Gastroesophageal sphincter (tissue), 3 donors: ENCODE measurements at regions not wholly inside any gene's neighbourhood (a gene's known extent, or its start where the extent isn't known, plus 50 kb on each side); places are given as distances from the start of the nearest gene placed in this dataset.

ENCODE experiments used
- CTCF ChIP-seq, 4 experiments: fragments of 200-600 bp in 2 of 4; fragments of 450-650 bp in 2 of 4; sonication (generic) in 1 of 4; IDR thresholded peaks; one replicate each; pipeline ENCODE4 v1.5.1; 2017 to 2019; ENCODE audit warnings: antibody characterized with exemption in 4 of 4, mild to moderate bottlenecking in 2 of 4, moderate library complexity in 2 of 4
- EP300 ChIP-seq: sonication (generic); formaldehyde crosslinking; IDR thresholded peaks from one replicate; pipeline ENCODE4 v1.6.1; 2017; ENCODE audit warnings: antibody characterized with exemption, mild to moderate bottlenecking
- POLR2A ChIP-seq, 2 donors: fragments of 450-650 bp; IDR thresholded peaks; one replicate each; pipeline ENCODE4 v1.6.1; 2017; ENCODE audit warnings: antibody characterized with exemption in 2 of 2, mild to moderate bottlenecking in 2 of 2, moderate library complexity in 1 of 2
- POLR2AphosphoS5 ChIP-seq: sonication (generic); formaldehyde crosslinking; IDR thresholded peaks from one replicate; pipeline ENCODE4 v1.6.1; 2017; ENCODE audit warnings: antibody characterized with exemption

GRCh38 chr14:105882626-105883025 lies 356.2 kb downstream of the TMEM121 start:
- TF ChIP-seq CTCF (IDR thresholded peaks at IDR 0.05) (no peak), POLR2AphosphoS5 (no peak), EP300 (no peak), POLR2A (IDR thresholded peaks at IDR 0.05) (no peak)
